T-helper 17 cell (primary cell): ENCODE measurements at regions not wholly inside any gene's neighbourhood (a gene's known extent, or its start where the extent isn't known, plus 50 kb on each side); places are given as distances from the start of the nearest gene placed in this dataset.

Source experiments
- ATAC-seq: fragments of 150-1000 bp; cut with Tn5 transposase; 2 replicates; pipeline ENCODE4 v1.10.0; 2021; ENCODE audit warnings: mild to moderate bottlenecking, moderate library complexity
- DNase-seq, 3 donors: peaks; one replicate each; pipeline versions ENCODE4 v3.0.0 to v3.0.0-alpha.2; 2020 to 2021
- H3K9me3 ChIP-seq: one replicate; pipeline ENCODE4 v1.7.0; 2013; ENCODE audit warnings: low read length, mild to moderate bottlenecking; ENCODE audit not compliant: control insufficient read depth, poor library complexity, severe bottlenecking
- H3K27ac Mint-ChIP-seq: one replicate; pipeline ENCODE4 v1.8.0; 2022; ENCODE audit warnings: mild to moderate bottlenecking, moderate library complexity, mixed read lengths
- H3K27me3 Mint-ChIP-seq: one replicate; pipeline ENCODE4 v1.8.0; 2022; ENCODE audit warnings: mixed read lengths
- H3K36me3 Mint-ChIP-seq: one replicate; pipeline ENCODE4 v1.8.0; 2022; ENCODE audit warnings: low read depth, mixed read lengths
- H3K4me1 Mint-ChIP-seq: one replicate; pipeline ENCODE4 v1.8.0; 2022; ENCODE audit warnings: mild to moderate bottlenecking, mixed read lengths
- H3K4me3 Mint-ChIP-seq: one replicate; pipeline ENCODE4 v1.8.0; 2022; ENCODE audit warnings: mild to moderate bottlenecking, moderate library complexity, mixed read lengths

DNA sequence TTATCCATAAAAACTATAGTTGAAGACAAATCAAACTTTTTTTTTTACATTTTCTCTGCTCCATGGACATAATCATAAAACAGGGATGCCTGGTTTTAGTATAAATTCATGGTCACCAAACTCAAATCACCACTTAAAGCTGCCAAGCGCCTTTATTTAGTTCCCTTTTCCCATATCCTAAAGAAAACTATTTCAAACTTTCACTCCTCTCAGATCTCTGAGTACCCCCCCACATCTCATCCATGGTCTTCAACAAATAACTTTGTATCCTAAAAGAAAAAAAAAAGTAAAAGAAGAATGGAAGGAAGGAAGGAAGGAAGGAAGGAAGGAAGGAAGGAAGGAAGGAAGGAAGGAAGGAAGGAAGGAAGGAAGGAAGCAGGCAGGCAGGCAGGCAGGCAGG lies 1438.7 kb downstream of the C4orf33 start:
- DNase-seq (no peak), ATAC-seq (no peak)
- no peaks in the 10 kb centered on the region for H3K9me3 ChIP-seq
- no peak overlapping the region for H3K27ac Mint-ChIP-seq
- no peaks in the 10 kb centered on the region for H3K36me3 Mint-ChIP-seq
- no peaks in the 10 kb centered on the region for H3K4me1 Mint-ChIP-seq
- H3K4me3 Mint-ChIP-seq: no peak overlapping the region
- no peaks in the 10 kb centered on the region for H3K27me3 Mint-ChIP-seq

- Mint-ChIP-seq H3K4me3 (no peak overlapping the region), H3K27me3 (no peaks in the 10 kb centered on the region), H3K27ac (no peak overlapping the region), H3K36me3 (no peaks in the 10 kb centered on the region), H3K4me1 (no peaks in the 10 kb centered on the region)
- no peaks in the 10 kb centered on the region for H3K9me3 ChIP-seq
- DNase-seq (no peak), ATAC-seq (no peak)
Observed at GRCh38 chr4:130542953-130543352, 1447.0 kb downstream of the C4orf33 start.

GRCh38 chr4:130545171-130545570 lies 1449.2 kb downstream of the C4orf33 start:
- H3K4me3 Mint-ChIP-seq: no peak overlapping the region
- H3K27me3 Mint-ChIP-seq: no peaks in the 10 kb centered on the region
- ATAC-seq (no peak), DNase-seq (no peak)
- H3K4me1 Mint-ChIP-seq: no peaks in the 10 kb centered on the region
- H3K36me3 Mint-ChIP-seq: no peaks in the 10 kb centered on the region
- no peaks in the 10 kb centered on the region for H3K9me3 ChIP-seq
- H3K27ac Mint-ChIP-seq: no peak overlapping the region

- Mint-ChIP-seq H3K27ac (no peak overlapping the region), H3K4me3 (no peak overlapping the region), H3K4me1 (no peaks in the 10 kb centered on the region), H3K36me3 (no peaks in the 10 kb centered on the region), H3K27me3 (no peaks in the 10 kb centered on the region)
- ATAC-seq: no peak
- DNase-seq: no peak
- no peaks in the 10 kb centered on the region for H3K9me3 ChIP-seq
Observed at GRCh38 chr4:130545596-130545995, 1449.6 kb downstream of the C4orf33 start.

GRCh38 chr4:130559268-130559667 lies 1463.3 kb downstream of the C4orf33 start:
- Mint-ChIP-seq H3K36me3 (no peaks in the 10 kb centered on the region), H3K27me3 (no peaks in the 10 kb centered on the region), H3K4me3 (no peak overlapping the region), H3K27ac (no peak overlapping the region), H3K4me1 (no peaks in the 10 kb centered on the region)
- no peaks in the 10 kb centered on the region for H3K9me3 ChIP-seq
- no peak for DNase-seq
- no peak for ATAC-seq

GRCh38 chr4:130563185-130563888 lies 1467.4 kb downstream of the C4orf33 start:
- DNase-seq: no peak
- Mint-ChIP-seq H3K4me1 (no peaks in the 10 kb centered on the region), H3K4me3 (no peak overlapping the region), H3K36me3 (no peaks in the 10 kb centered on the region), H3K27me3 (no peaks in the 10 kb centered on the region), H3K27ac (no peak overlapping the region)
- no peak for ATAC-seq
- H3K9me3 ChIP-seq: no peaks in the 10 kb centered on the region

GRCh38 chr4:130563889-130564418 lies 1468.0 kb downstream of the C4orf33 start:
- H3K9me3 ChIP-seq: no peaks in the 10 kb centered on the region
- Mint-ChIP-seq H3K36me3 (no peaks in the 10 kb centered on the region), H3K4me3 (no peak overlapping the region), H3K27ac (no peak overlapping the region), H3K27me3 (no peaks in the 10 kb centered on the region), H3K4me1 (no peaks in the 10 kb centered on the region)
- DNase-seq: no peak
- no peak for ATAC-seq

DNA sequence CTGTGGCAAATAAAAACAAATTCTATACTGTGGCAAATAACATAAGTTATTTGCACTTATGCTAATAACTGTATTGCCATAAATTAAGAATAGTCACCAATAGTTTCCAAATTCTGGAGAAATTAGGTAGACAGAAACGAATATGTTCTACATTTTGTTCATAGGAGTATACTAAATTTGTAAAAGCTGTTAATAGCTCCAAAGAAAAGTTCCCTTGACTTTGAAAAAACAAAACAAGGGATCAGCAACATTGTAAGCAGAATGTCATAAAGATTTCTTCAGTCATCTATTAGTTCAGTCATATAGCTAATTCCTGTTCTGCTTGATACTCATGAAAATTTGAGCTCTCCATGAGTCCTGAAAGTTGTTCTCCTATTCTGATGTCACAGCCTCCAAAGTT lies 1472.8 kb downstream of the C4orf33 start:
- Mint-ChIP-seq H3K36me3 (no peaks in the 10 kb centered on the region), H3K4me3 (no peak overlapping the region), H3K27me3 (no peaks in the 10 kb centered on the region), H3K27ac (no peak overlapping the region), H3K4me1 (no peaks in the 10 kb centered on the region)
- no peak for ATAC-seq
- no peaks in the 10 kb centered on the region for H3K9me3 ChIP-seq
- DNase-seq: no peak

DNA sequence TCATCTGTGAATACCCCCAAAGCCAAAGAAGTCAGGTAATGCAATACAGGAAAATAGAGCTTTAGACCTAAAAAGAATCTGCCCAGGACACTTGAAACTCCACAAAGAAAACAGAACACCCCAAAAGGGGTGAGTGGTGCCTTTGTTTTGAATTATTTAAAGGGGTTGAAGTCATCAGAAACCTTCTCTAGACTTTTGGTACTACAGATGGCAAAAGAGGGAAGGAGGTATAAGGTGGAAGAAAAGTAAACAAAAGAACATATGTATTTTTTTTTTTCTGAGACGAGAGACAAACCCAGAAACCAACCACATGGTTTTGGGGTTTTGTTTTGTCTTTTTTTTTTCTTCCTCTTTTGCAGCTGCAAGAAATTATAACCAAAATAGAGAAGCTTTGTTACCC lies 1477.8 kb downstream of the C4orf33 start:
- H3K4me3 Mint-ChIP-seq: no peak overlapping the region
- no peaks in the 10 kb centered on the region for H3K36me3 Mint-ChIP-seq
- H3K9me3 ChIP-seq: no peaks in the 10 kb centered on the region
- H3K27ac Mint-ChIP-seq: no peak overlapping the region
- ATAC-seq: no peak
- no peaks in the 10 kb centered on the region for H3K27me3 Mint-ChIP-seq
- H3K4me1 Mint-ChIP-seq: no peaks in the 10 kb centered on the region
- DNase-seq: no peak

- Mint-ChIP-seq H3K36me3 (no peaks in the 10 kb centered on the region), H3K4me1 (no peaks in the 10 kb centered on the region), H3K27me3 (no peaks in the 10 kb centered on the region), H3K27ac (no peak overlapping the region), H3K4me3 (no peak overlapping the region)
- DNase-seq (no peak), ATAC-seq (no peak)
- H3K9me3 ChIP-seq: no peaks in the 10 kb centered on the region
Observed at GRCh38 chr4:130574215-130574614, 1478.3 kb downstream of the C4orf33 start.

DNA sequence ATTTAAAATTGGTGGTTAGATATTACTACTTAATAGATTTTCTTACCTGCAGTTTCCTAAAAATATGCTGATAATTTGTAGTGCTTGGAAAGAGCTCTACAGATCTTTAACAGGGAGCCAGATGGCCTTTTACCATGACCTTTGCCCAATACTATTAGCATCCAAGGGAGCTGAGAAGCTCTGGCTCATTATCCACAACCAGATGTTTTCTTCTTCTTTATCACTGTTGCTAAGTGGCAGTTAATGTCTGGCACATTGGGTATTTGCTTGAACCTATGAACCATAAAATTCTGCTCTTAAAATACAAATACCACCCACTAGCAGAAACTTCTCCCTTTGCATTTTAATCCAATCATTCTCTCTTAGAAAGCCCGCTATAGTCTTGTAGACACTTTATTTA lies 1480.3 kb downstream of the C4orf33 start:
- H3K27ac Mint-ChIP-seq: no peak overlapping the region
- H3K9me3 ChIP-seq: no peaks in the 10 kb centered on the region

GRCh38 chr4:130591091-130591490 lies 1495.1 kb downstream of the C4orf33 start:
- H3K4me1 Mint-ChIP-seq: no peaks in the 10 kb centered on the region
- peaks cover 2% of the 10 kb centered on the region for H3K9me3 ChIP-seq
- ATAC-seq: no peak
- no peaks in the 10 kb centered on the region for H3K27me3 Mint-ChIP-seq
- H3K27ac Mint-ChIP-seq: no peak overlapping the region
- H3K36me3 Mint-ChIP-seq: no peaks in the 10 kb centered on the region
- no peak for DNase-seq
- H3K4me3 Mint-ChIP-seq: no peak overlapping the region

More for the DNA sequence above, 1480.3 kb downstream of the C4orf33 start:
- Mint-ChIP-seq H3K27me3 (no peaks in the 10 kb centered on the region), H3K4me3 (no peak overlapping the region), H3K36me3 (no peaks in the 10 kb centered on the region), H3K4me1 (no peaks in the 10 kb centered on the region)
- no peak for ATAC-seq
- no peak for DNase-seq

DNA sequence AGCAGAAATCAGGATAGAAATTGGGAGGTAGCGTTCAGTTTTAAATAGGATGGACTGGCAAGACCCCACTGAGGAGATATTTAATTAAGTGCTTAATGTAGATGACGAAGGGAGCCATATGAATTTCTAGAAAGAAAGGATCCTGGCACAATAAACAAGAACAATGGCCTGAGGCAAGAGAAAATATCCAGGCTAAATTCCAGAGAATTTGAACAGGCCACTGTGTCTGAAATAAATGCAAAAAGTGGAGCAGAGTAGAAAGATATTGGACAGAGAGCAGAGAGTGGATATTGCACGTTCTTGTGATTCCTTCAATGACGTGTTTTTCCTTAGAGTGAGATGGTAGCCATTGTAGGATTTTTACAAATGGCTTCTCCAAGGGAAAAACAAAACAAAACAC lies 1504.8 kb downstream of the C4orf33 start:
- no peak for ATAC-seq
- no peaks in the 10 kb centered on the region for H3K4me1 Mint-ChIP-seq

GRCh38 chr4:130603043-130603442 lies 1507.1 kb downstream of the C4orf33 start:
- no peak for DNase-seq
- no peak overlapping the region for H3K4me3 Mint-ChIP-seq
- H3K4me1 Mint-ChIP-seq: no peaks in the 10 kb centered on the region
- H3K36me3 Mint-ChIP-seq: no peaks in the 10 kb centered on the region
- no peak overlapping the region for H3K27ac Mint-ChIP-seq
- H3K9me3 ChIP-seq: no peaks in the 10 kb centered on the region
- no peaks in the 10 kb centered on the region for H3K27me3 Mint-ChIP-seq
- ATAC-seq: no peak

More for the DNA sequence above, 1504.8 kb downstream of the C4orf33 start:
- no peak overlapping the region for H3K4me3 Mint-ChIP-seq
- no peak for DNase-seq
- no peaks in the 10 kb centered on the region for H3K9me3 ChIP-seq
- H3K27me3 Mint-ChIP-seq: no peaks in the 10 kb centered on the region
- no peak overlapping the region for H3K27ac Mint-ChIP-seq
- no peaks in the 10 kb centered on the region for H3K36me3 Mint-ChIP-seq
